GM18873 (cell line): ENCODE measurements at regions not wholly inside any gene's neighbourhood (a gene's known extent, or its start where the extent isn't known, plus 50 kb on each side); places are given as distances from the start of the nearest gene placed in this dataset.

ENCODE experiments used
- ATAC-seq: cut with Tn5 transposase; IDR thresholded peaks from one replicate; pipeline ENCODE4 v1.9.1; 2021; ENCODE audit warnings: mild to moderate bottlenecking, moderate library complexity, moderate number of reproducible peaks; ENCODE audit not compliant: unreplicated experiment, low FRiP score

- no peak for ATAC-seq
Measured at GRCh38 chr2:196380098-196380497, 208.7 kb upstream of the STK17B start.

GRCh38 chr2:196380575-196380974 lies 209.2 kb upstream of the STK17B start:
- ATAC-seq, result no peak

- no peak for ATAC-seq
Measured at GRCh38 chr2:196381464-196381863, 210.1 kb upstream of the STK17B start.

GRCh38 chr2:196383799-196384198 lies 212.4 kb upstream of the STK17B start:
- no peak for ATAC-seq

GRCh38 chr2:196384729-196385128 lies 213.4 kb upstream of the STK17B start:
- ATAC-seq, result no peak

GRCh38 chr2:196389670-196390069 lies 218.3 kb upstream of the STK17B start:
- no peak for ATAC-seq

GRCh38 chr2:196390243-196391148 lies 219.1 kb upstream of the STK17B start:
- no peak for ATAC-seq

- ATAC-seq, result no peak
Measured at GRCh38 chr2:196391149-196391479, 219.7 kb upstream of the STK17B start.

GRCh38 chr2:196399096-196399495 lies 227.7 kb upstream of the STK17B start:
- ATAC-seq, result no peak

GRCh38 chr2:196399722-196400691 lies 228.6 kb upstream of the STK17B start:
- ATAC-seq, result no peak

GRCh38 chr2:196403471-196403870 lies 232.1 kb upstream of the STK17B start:
- no peak for ATAC-seq

- ATAC-seq, result no peak
Measured at GRCh38 chr2:196404276-196404675, 232.9 kb upstream of the STK17B start.

GRCh38 chr2:196407675-196408264 lies 231.7 kb upstream of the CCDC150 start:
- no peak for ATAC-seq

GRCh38 chr2:196409376-196409775 lies 230.1 kb upstream of the CCDC150 start:
- no peak for ATAC-seq

- no peak for ATAC-seq
Measured at GRCh38 chr2:196410008-196410407, 229.5 kb upstream of the CCDC150 start.

- ATAC-seq, result peak; percentile 66
Measured at GRCh38 chr2:196413821-196414274, 225.7 kb upstream of the CCDC150 start.

GRCh38 chr2:196415384-196415783 lies 224.1 kb upstream of the CCDC150 start:
- ATAC-seq, result peak; percentile 77

GRCh38 chr2:196420143-196420542 lies 219.4 kb upstream of the CCDC150 start:
- ATAC-seq, result no peak

- ATAC-seq, result no peak
Measured at GRCh38 chr2:196421880-196422279, 217.6 kb upstream of the CCDC150 start.

- no peak for ATAC-seq
Measured at GRCh38 chr2:196422361-196422760, 217.2 kb upstream of the CCDC150 start.

- ATAC-seq, result no peak
Measured at GRCh38 chr2:196426122-196426521, 213.4 kb upstream of the CCDC150 start.
